Kidney epithelial cell (primary cell): ENCODE measurements at regions not wholly inside any gene's neighbourhood (a gene's known extent, or its start where the extent isn't known, plus 50 kb on each side); places are given as distances from the start of the nearest gene placed in this dataset.

Experiments
- DNase-seq: peaks from one replicate; pipeline ENCODE4 v3.0.0-alpha.2; 2010; ENCODE audit warnings: low read depth
- H3K27me3 ChIP-seq: 2 replicates; pipeline ENCODE4 v1.6.0; 2011; ENCODE audit warnings: low read length; ENCODE audit not compliant: control insufficient read depth, insufficient read depth
- H3K36me3 ChIP-seq: 2 replicates; pipeline ENCODE4 v1.5.1; 2011; ENCODE audit warnings: low read length; ENCODE audit not compliant: control insufficient read depth, insufficient read depth
- H3K4me3 ChIP-seq: 2 replicates; pipeline ENCODE4 v1.5.1; 2011; ENCODE audit warnings: low read depth, mild to moderate bottlenecking, control low read depth, low read length
- TF ChIP-seq, protein P1 (sequence below): IDR thresholded peaks from 2 replicates; pipeline ENCODE4 v1.5.1; 2011; ENCODE audit warnings: mild to moderate bottlenecking, moderate library complexity, low read length, control low read depth, inconsistent platforms; ENCODE audit not compliant: insufficient read depth, poor library complexity, severe bottlenecking

DNA sequence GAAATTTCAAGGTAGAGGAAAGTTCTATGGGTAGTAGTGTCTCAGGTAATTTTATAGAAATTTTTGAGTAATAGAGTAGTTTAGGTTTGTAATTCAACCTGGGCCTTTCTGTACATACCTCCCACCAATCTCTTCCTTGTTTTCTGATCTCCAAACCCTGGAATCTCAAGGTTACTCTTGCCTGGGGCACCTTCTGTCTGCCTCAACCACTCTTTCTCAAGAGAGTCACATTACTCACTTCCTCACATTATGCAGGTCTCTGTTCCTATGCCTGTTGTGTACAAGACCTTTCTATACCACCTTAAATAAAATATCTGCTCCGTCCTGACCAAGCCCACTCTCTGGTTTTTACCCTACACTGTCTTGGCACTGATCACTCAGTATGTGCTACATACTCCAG is 412.6 kb upstream of the CTNND2 start:
- no peak for DNase-seq
- Histone ChIP-seq H3K36me3 (no peaks in the 10 kb centered on the region), H3K27me3 (no peaks in the 10 kb centered on the region), H3K4me3 (no peak overlapping the region)
- TF ChIP-seq, protein P1, sequence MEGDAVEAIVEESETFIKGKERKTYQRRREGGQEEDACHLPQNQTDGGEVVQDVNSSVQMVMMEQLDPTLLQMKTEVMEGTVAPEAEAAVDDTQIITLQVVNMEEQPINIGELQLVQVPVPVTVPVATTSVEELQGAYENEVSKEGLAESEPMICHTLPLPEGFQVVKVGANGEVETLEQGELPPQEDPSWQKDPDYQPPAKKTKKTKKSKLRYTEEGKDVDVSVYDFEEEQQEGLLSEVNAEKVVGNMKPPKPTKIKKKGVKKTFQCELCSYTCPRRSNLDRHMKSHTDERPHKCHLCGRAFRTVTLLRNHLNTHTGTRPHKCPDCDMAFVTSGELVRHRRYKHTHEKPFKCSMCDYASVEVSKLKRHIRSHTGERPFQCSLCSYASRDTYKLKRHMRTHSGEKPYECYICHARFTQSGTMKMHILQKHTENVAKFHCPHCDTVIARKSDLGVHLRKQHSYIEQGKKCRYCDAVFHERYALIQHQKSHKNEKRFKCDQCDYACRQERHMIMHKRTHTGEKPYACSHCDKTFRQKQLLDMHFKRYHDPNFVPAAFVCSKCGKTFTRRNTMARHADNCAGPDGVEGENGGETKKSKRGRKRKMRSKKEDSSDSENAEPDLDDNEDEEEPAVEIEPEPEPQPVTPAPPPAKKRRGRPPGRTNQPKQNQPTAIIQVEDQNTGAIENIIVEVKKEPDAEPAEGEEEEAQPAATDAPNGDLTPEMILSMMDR, result no peak

DNA sequence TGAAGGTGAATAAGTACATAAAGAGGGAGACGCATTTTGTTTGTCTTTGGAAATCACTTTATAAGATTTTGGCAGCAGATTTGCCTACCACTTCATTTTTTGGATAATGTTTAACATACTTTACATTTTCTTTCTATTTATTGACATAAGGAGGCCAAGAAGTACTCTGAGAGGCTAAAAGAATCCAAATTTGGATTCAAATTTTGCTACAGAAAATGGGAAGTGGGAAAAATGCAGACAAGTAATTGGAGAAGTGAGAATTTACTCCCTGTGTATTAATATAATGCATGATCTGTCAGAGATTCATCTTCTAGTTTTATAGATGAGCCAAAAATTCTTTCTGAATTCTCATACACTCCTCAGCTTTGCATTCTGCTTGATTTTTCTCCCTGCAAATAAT is 411.2 kb upstream of the CTNND2 start:
- Histone ChIP-seq H3K27me3 (no peaks in the 10 kb centered on the region), H3K36me3 (no peaks in the 10 kb centered on the region), H3K4me3 (no peak overlapping the region)
- no peak for DNase-seq
- TF ChIP-seq, protein P1, result no peak

DNA sequence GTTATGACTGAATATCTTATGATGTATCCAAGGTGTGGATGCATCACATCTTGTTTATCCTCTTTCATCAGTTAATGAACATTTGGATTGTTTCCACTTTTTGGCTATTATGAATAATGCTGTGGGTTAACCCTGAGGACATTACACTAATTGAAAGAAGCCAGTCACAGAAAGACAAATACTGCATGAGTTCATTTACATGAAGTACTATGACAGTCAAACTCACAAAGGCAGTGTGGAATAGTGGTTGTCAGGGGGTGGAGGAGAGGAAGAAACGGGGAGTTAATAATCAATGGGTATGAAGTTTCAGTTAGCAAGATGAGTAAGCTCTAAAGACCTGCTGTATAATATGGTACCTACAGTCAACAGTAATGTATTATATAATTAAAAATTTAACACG is 409.4 kb upstream of the CTNND2 start:
- no peak for DNase-seq
- H3K36me3 ChIP-seq, result no peaks in the 10 kb centered on the region

DNA sequence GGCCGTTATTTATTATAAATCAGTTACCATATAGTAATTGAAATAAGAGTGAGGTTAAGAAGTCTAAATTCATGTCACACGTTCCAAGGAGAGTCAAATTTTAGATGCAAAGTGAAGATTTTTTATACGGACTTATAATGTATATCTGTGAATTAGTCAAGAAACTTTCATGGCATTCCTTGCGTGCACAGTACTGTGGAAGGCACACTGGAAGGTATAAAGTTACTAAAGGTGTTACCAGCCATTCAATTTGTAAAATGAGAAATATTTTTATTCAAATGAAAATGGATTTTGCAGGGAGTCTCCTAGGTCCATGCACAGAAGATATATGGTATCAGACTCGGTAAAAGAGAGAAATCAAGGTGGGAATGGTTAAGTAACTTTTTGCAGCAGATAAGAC is 408.1 kb upstream of the CTNND2 start:
- TF ChIP-seq, protein P1, result no peak
- no peak for DNase-seq
- H3K27me3 ChIP-seq, result no peaks in the 10 kb centered on the region
- no peak overlapping the region for H3K4me3 ChIP-seq
- H3K36me3 ChIP-seq, result no peaks in the 10 kb centered on the region

More for the DNA sequence above, 409.4 kb upstream of the CTNND2 start:
- no peaks in the 10 kb centered on the region for H3K27me3 ChIP-seq
- no peak overlapping the region for H3K4me3 ChIP-seq
- TF ChIP-seq, protein P1, result no peak

DNA sequence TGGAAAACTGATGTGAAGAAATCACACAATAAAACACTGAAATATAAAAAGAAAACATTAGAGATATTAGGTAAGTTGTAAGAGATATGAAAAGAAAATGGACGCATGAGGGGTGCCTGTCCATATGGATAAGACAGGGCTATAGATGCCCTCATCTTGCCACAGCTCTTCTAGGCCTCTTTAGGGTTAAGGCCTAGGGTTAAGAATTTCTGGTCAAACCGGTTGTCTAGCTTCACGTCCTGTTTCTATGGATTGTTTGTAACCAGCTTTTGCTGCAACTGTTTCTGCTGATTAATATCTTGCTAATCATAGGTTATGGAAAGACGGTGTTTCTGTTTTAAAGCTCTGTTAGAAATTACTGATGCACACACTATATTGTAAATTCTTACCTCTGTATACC is 389.9 kb upstream of the CTNND2 start:
- Histone ChIP-seq H3K4me3 (no peak overlapping the region), H3K27me3 (no peaks in the 10 kb centered on the region), H3K36me3 (no peaks in the 10 kb centered on the region)
- DNase-seq, result no peak
- TF ChIP-seq, protein P1, result no peak

DNA sequence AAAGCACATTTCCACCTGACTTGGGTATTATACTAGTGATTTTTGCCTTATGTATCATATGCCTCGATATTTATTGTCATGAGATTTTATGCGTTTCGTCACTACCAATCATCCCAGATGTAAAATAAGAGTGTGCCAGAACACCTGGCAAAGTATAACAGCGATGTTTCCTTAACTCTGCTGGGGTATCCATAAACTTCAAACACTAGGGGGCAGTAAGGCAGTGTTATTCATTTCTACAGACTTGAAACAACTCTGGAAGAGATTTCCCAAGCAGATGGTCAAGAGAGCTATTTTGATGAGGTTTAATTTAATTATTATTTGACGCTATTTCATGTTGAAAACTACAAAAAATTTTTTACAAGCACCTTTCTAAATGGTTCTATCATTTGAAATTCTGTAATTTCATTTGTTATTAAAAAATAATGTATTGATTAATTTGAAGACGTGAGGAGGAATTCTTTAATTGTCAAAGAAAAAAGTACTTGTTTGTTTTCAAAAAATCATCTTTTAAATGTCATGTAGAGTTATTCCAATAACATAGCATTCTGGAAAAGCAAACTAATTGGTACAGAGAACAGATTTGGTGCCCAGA is 388.5 kb upstream of the CTNND2 start:
- TF ChIP-seq, protein P1, result peak; percentile 30
- Histone ChIP-seq H3K4me3 (no peak overlapping the region), H3K36me3 (no peaks in the 10 kb centered on the region), H3K27me3 (no peaks in the 10 kb centered on the region)
- no peak for DNase-seq
